A204.1 (cell line): ENCODE measurements at regions not wholly inside any gene's neighbourhood (a gene's known extent, or its start where the extent isn't known, plus 50 kb on each side); places are given as distances from the start of the nearest gene placed in this dataset.
"Not testable (repeated sequence)": the region's sequence is repeated elsewhere in the genome, so short reads cannot be mapped to it uniquely, and the experiment has no call there.

Source experiments
- FAIRE-seq: peaks from 2 replicates; lab custom pipeline; 2012; peaks lifted over from hg19 to GRCh38; lab: Jason Lieb, UNC

GRCh38 chr11:23370580-23371275, 510.5 kb upstream of the CCDC179 start:
- no peak for FAIRE-seq

GRCh38 chr11:23377909-23378308, 517.6 kb upstream of the CCDC179 start:
- FAIRE-seq: no peak

GRCh38 chr11:23391031-23391430, 530.8 kb upstream of the CCDC179 start:
- FAIRE-seq: no peak

- FAIRE-seq: no peak
Observed at GRCh38 chr11:23398052-23398451, 537.8 kb upstream of the CCDC179 start.

GRCh38 chr11:23399995-23400394, 539.7 kb upstream of the CCDC179 start:
- no peak for FAIRE-seq

- FAIRE-seq: no peak
Observed at GRCh38 chr11:23403210-23404185, 543.2 kb upstream of the CCDC179 start.

- no peak for FAIRE-seq
Observed at GRCh38 chr11:23404225-23405160, 544.2 kb upstream of the CCDC179 start.

- no peak for FAIRE-seq
Observed at GRCh38 chr11:23405350-23405937, 545.2 kb upstream of the CCDC179 start.

- no peak for FAIRE-seq
Observed at GRCh38 chr11:23406131-23406819, 546.0 kb upstream of the CCDC179 start.

- FAIRE-seq: no peak
Observed at GRCh38 chr11:23413057-23413456, 552.8 kb upstream of the CCDC179 start.

- FAIRE-seq: no peak
Observed at GRCh38 chr11:23423104-23423503, 562.8 kb upstream of the CCDC179 start.

GRCh38 chr11:23423656-23424055, 563.4 kb upstream of the CCDC179 start:
- FAIRE-seq: no peak

- no peak for FAIRE-seq
Observed at GRCh38 chr11:23425381-23425780, 565.1 kb upstream of the CCDC179 start.

- FAIRE-seq: no peak
Observed at GRCh38 chr11:23429569-23429968, 569.3 kb upstream of the CCDC179 start.

- no peak for FAIRE-seq
Observed at GRCh38 chr11:23453522-23453921, 593.2 kb upstream of the CCDC179 start.

GRCh38 chr11:23455321-23455891, 595.1 kb upstream of the CCDC179 start:
- no peak for FAIRE-seq

- no peak for FAIRE-seq
Observed at GRCh38 chr11:23457641-23458040, 597.4 kb upstream of the CCDC179 start.

GRCh38 chr11:23471878-23472277, 611.6 kb upstream of the CCDC179 start:
- FAIRE-seq: no peak

GRCh38 chr11:23473782-23474181, 613.5 kb upstream of the CCDC179 start:
- no peak for FAIRE-seq

GRCh38 chr11:23480736-23481135, 620.5 kb upstream of the CCDC179 start:
- FAIRE-seq: no peak

- FAIRE-seq: not testable (repeated sequence)
Observed at GRCh38 chr11:23484146-23484545, 623.9 kb upstream of the CCDC179 start.
